Peyer's patch (tissue), 4 donors: ENCODE measurements at regions not wholly inside any gene's neighbourhood (a gene's known extent, or its start where the extent isn't known, plus 50 kb on each side); places are given as distances from the start of the nearest gene placed in this dataset.

Source experiments
- CTCF ChIP-seq, 6 experiments: fragments of 450-650 bp in 4 of 6; fragments of 200-600 bp in 2 of 6; sonication (generic) in 1 of 6; IDR thresholded peaks; one replicate each; pipeline ENCODE4 v1.5.1; 2017 to 2019; ENCODE audit warnings: antibody characterized with exemption in 6 of 6, mild to moderate bottlenecking in 3 of 6, moderate library complexity in 1 of 6
- POLR2A ChIP-seq, 2 donors: fragments of 450-650 bp; IDR thresholded peaks; one replicate each; pipeline ENCODE4 v1.5.1; 2017; ENCODE audit warnings: antibody characterized with exemption in 2 of 2, mild to moderate bottlenecking in 2 of 2, moderate library complexity in 2 of 2

- TF ChIP-seq CTCF (IDR thresholded peaks at IDR 0.05): no peak
- TF ChIP-seq POLR2A (IDR thresholded peaks at IDR 0.05): no peak
Observed at GRCh38 chr11:134696455-134696854, 284.4 kb upstream of the B3GAT1 start.
